Heart left ventricle (tissue), 16 donors: ENCODE measurements at regions not wholly inside any gene's neighbourhood (a gene's known extent, or its start where the extent isn't known, plus 50 kb on each side); places are given as distances from the start of the nearest gene placed in this dataset.
A peak's percentile ranks its signal among the peaks of the same experiment; 100 is the strongest.

Experiments used
- ATAC-seq, 4 donors: fragments of 200-7000 bp; cut with Tn5 transposase; one replicate each; pipeline ENCODE4 v1.9.1; 2020 to 2022; ENCODE audit warnings: moderate library complexity in 4 of 4, mild to moderate bottlenecking in 3 of 4, moderate number of reproducible peaks in 1 of 4
- DNase-seq, 5 donors: peaks; one replicate each; pipeline ENCODE4 v3.0.0-alpha.2; 2020
- H3K27ac ChIP-seq, 12 donors: fragments of 200-600 bp; sonication (generic) in 4 of 12; one replicate each; pipeline versions ENCODE4 v1.5.0 to v1.8.0; 2016 to 2022; ENCODE audit warnings: mild to moderate bottlenecking in 2 of 12
- H3K27me3 ChIP-seq, 9 donors: fragments of 200-600 bp; sonication (generic) in 2 of 9; one replicate each; pipeline versions ENCODE4 v1.5.1 to v1.8.0; 2016 to 2022; ENCODE audit warnings: mild to moderate bottlenecking in 3 of 9
- H3K36me3 ChIP-seq, 9 donors: fragments of 200-600 bp; sonication (generic) in 2 of 9; one replicate each; pipeline versions ENCODE4 v1.5.0 to v1.8.0; 2018 to 2022; ENCODE audit warnings: mild to moderate bottlenecking in 2 of 9
- H3K4me1 ChIP-seq, 12 donors: fragments of 200-600 bp; sonication (generic) in 4 of 12; one replicate each; pipeline versions ENCODE4 v1.5.0 to v1.8.0; 2016 to 2022; ENCODE audit warnings: mild to moderate bottlenecking in 3 of 12
- H3K4me3 ChIP-seq, 12 donors: fragments of 200-600 bp; sonication (generic) in 4 of 12; one replicate each; pipeline versions ENCODE4 v1.5.0 to v1.8.0; 2017 to 2022; ENCODE audit warnings: mild to moderate bottlenecking in 9 of 12, moderate library complexity in 4 of 12
- H3K9me3 ChIP-seq, 12 donors: fragments of 200-600 bp; sonication (generic) in 4 of 12; one replicate each; pipeline versions ENCODE4 v1.5.0 to v1.8.0; 2016 to 2022; ENCODE audit warnings: mild to moderate bottlenecking in 1 of 12
- POLR2A ChIP-seq, 2 donors: fragments of 450-650 bp; IDR thresholded peaks; one replicate each; pipeline ENCODE4 v1.6.1; 2017; ENCODE audit warnings: antibody characterized with exemption in 2 of 2, mild to moderate bottlenecking in 2 of 2, moderate library complexity in 2 of 2
- WGBS, 4 donors: extraction: QIAGEN DNeasy Blood & Tissue Kit in 2 of 4; methylation state at CpG; one replicate each; pipeline versions ENCODE4 v1.1.5 to v1.1.7; 2013 to 2018; 5-methylcytosine and 5-hydroxymethylcytosine counted together
- intact Hi-C, 10 donors: fragments of 100-400 bp; cut with DNase I; formaldehyde crosslinking; loops; one replicate each; pipeline versions ENCODE4 v1.11.1 to v1.14.2; 2022
- TF ChIP-seq, protein P1 (sequence below), 12 donors: fragments of 200-600 bp; sonication (generic) in 4 of 12; IDR thresholded peaks; one replicate each; pipeline versions ENCODE4 v1.5.0 to v1.8.0; 2018 to 2022; ENCODE audit warnings: antibody characterized with exemption in 12 of 12, mild to moderate bottlenecking in 5 of 12
- donor health status: ischemic (EF 13 %, LVEDD 7.1; RV severe dilation, severe dysfunction).
- donor health status: healthy with polysubstance abuse.
- donor health status: DM: no; HTN: yes; CAD: no.
- donor health status: DM: no; HTN: no; CAD: no.
- donor health status: ischemic (EF 25% LVEDD 6.9; RV normal size, moderate dysfunction).
- donor health status: ischemic (EF 25% LVEDD 5.7; RV mildly dilated, moderate dysfunction).
- donor health status: healthy.
- donor health status: DM: yes; HTN: yes; CAD: no.
- donor health status: ischemic (EF 35%, LVEDD 5.7; RV mildly dilated, moderate dysfunction).
- donor health status: nonischemic (EF 11% LVEDD 7.7; RV severe dilation, severe dysfunction).
- donor health status: DM: yes; HTN: yes; CAD: no.
- donor health status: PGD.
- donor health status: ischemic (EF 29% LVEDD 5.4; RV normal size, mild dysfunction).
- donor health status: nonischemic (EF 23%, LVEDD 6.1; RV moderate dilation, normal function).

DNA sequence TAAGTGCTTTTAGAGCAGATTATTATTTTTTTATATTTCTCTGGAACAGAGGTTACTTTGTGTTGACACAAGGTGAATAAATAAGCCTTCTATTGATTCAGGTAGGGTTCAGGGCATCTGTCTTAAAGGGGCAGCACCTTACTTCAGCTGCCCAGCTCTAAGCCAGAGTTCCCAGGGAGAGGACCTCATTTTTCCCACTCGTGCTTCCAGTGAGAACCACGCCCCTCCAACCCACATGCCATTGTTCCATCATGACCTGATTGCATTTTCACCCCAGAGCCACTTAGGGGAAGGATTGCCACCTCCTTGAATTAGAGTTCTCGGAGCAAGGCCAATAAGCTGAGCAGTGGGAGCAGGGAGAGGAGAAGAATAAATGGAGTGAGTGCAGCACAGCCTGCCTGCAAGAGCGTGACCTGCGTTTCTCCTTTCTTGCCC lies 104.3 kb upstream of the FRY start:
- peak overlapping the region in 1 of 12 donors; percentile 10 for H3K27ac ChIP-seq
- no peaks in the 10 kb centered on the region for H3K9me3 ChIP-seq
- no peaks in the 10 kb centered on the region for H3K27me3 ChIP-seq
- intact Hi-C loops, result loop anchor here in 1 of 10 donors (5.0 kb wide), 1 partner anchor 80 kb away; no protein-coding TSS in a partner anchor
- TF ChIP-seq, protein P1, sequence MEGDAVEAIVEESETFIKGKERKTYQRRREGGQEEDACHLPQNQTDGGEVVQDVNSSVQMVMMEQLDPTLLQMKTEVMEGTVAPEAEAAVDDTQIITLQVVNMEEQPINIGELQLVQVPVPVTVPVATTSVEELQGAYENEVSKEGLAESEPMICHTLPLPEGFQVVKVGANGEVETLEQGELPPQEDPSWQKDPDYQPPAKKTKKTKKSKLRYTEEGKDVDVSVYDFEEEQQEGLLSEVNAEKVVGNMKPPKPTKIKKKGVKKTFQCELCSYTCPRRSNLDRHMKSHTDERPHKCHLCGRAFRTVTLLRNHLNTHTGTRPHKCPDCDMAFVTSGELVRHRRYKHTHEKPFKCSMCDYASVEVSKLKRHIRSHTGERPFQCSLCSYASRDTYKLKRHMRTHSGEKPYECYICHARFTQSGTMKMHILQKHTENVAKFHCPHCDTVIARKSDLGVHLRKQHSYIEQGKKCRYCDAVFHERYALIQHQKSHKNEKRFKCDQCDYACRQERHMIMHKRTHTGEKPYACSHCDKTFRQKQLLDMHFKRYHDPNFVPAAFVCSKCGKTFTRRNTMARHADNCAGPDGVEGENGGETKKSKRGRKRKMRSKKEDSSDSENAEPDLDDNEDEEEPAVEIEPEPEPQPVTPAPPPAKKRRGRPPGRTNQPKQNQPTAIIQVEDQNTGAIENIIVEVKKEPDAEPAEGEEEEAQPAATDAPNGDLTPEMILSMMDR (IDR thresholded peaks at IDR 0.05), result no peak
- TF ChIP-seq POLR2A (IDR thresholded peaks at IDR 0.05), result no peak
- H3K4me3 ChIP-seq, result no peak overlapping the region
- peak in 1 of 5 donors; percentile 31 for DNase-seq
- H3K36me3 ChIP-seq, result peaks cover 0 to 3% (median 0%) of the 10 kb centered on the region in 9 donors
- WGBS, 4 donors, result 50 to 67% (median 61%) methylated on average over 5 of the region's 5 CpGs
- peak; percentile 52 to 79 (median 54) for ATAC-seq
- H3K4me1 ChIP-seq, result peaks cover 0 to 59% (median 41%) of the 10 kb centered on the region in 12 donors

DNA sequence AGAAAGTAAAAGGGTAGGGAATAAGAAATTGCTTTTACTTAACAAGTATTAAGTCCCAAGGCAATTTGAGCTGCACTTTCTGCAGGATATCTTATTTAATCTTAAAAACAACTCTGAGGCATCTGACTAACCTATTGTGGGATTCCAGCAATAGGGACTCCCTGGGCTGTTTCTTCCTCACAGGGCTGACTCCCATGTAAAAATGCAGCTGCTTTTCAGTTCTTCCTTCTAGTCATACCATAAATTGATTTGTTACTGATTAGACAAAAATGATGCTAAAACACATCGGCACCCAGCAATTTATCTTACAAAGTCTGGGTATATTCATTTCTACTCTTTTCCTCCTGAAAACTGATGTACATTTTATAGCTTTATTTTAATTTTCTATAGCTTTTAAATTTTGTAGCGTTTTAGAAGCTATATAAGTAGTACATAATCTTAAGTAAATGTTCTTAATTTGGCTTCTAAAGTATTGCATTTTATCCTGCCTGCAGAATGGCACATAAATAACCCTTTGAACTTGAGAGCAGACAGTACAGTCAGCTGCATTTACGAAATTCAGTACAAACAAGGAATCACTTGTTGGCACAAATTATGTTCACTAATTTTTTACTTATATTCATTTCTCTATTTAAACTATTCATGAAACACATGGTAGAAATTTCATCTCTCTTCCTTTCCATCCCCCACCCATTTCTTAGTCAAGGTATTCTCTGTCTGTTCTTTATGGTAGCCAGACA lies 102.4 kb upstream of the FRY start:
- 66 to 84% (median 71%) methylated on average over 3 of the region's 3 CpGs for WGBS, 4 donors
- no peak for DNase-seq
- Histone ChIP-seq H3K27me3 (no peaks in the 10 kb centered on the region), H3K36me3 (no peaks in the 10 kb centered on the region), H3K4me3 (no peak overlapping the region), H3K27ac (peak overlapping the region in 1 of 12 donors; percentile 9), H3K4me1 (peaks cover 0 to 60% (median 41%) of the 10 kb centered on the region in 12 donors), H3K9me3 (no peaks in the 10 kb centered on the region)
- ATAC-seq, result no peak
- intact Hi-C loops, result loop anchor here in 2 of 10 donors (1.0 to 5.0 kb wide), 2 partner anchors 32 to 78 kb away; no protein-coding TSS in a partner anchor
- TF ChIP-seq POLR2A (IDR thresholded peaks at IDR 0.05), result no peak

GRCh38 chr13:31930490-31930889 lies 101.1 kb upstream of the FRY start:
- Histone ChIP-seq H3K4me1 (peaks cover 0 to 59% (median 42%) of the 10 kb centered on the region in 12 donors), H3K27me3 (no peaks in the 10 kb centered on the region), H3K27ac (peak overlapping the region in 1 of 12 donors; percentile 44), H3K4me3 (no peak overlapping the region), H3K9me3 (no peaks in the 10 kb centered on the region), H3K36me3 (no peaks in the 10 kb centered on the region)
- ATAC-seq (no peak), DNase-seq (no peak)
- WGBS, 4 donors, result 83 to 93% (median 88%) methylated on average over 2 of the region's 2 CpGs
- TF ChIP-seq, protein P1 (IDR thresholded peaks at IDR 0.05), result no peak
- no peak for TF ChIP-seq POLR2A (IDR thresholded peaks at IDR 0.05)
- intact Hi-C loops, result no loop called here

GRCh38 chr13:31930901-31931522 lies 100.6 kb upstream of the FRY start:
- peaks cover 0 to 54% (median 38%) of the 10 kb centered on the region in 12 donors for H3K4me1 ChIP-seq
- TF ChIP-seq, protein P1 (IDR thresholded peaks at IDR 0.05), result no peak
- H3K36me3 ChIP-seq, result no peaks in the 10 kb centered on the region
- peak overlapping the region in 3 of 12 donors; percentile 30 to 44 (median 31) for H3K27ac ChIP-seq
- H3K4me3 ChIP-seq, result no peak overlapping the region
- intact Hi-C loops, result no loop called here
- no peaks in the 10 kb centered on the region for H3K27me3 ChIP-seq
- peak in 3 of 4 donors; percentile 23 to 60 (median 57) for ATAC-seq
- 65 to 87% (median 70%) methylated on average over 3 of the region's 3 CpGs for WGBS, 4 donors
- DNase-seq, result no peak
- no peaks in the 10 kb centered on the region for H3K9me3 ChIP-seq
